Lower lobe of right lung (tissue), 2 donors: ENCODE measurements at regions not wholly inside any gene's neighbourhood (a gene's known extent, or its start where the extent isn't known, plus 50 kb on each side); places are given as distances from the start of the nearest gene placed in this dataset.

ENCODE experiments used
- ATAC-seq, 2 donors: fragments of 200-7000 bp; cut with Tn5 transposase; one replicate each; pipeline ENCODE4 v1.9.1; 2020 to 2022; ENCODE audit warnings: mild to moderate bottlenecking in 2 of 2, moderate library complexity in 2 of 2
- DNase-seq: peaks from one replicate; pipeline ENCODE4 v3.0.0-alpha.2; 2020
- H3K27ac ChIP-seq: fragments of 200-600 bp; one replicate; pipeline ENCODE4 v1.8.0; 2022
- H3K27me3 ChIP-seq: fragments of 200-600 bp; one replicate; pipeline ENCODE4 v1.8.0; 2022; ENCODE audit warnings: low read depth
- H3K36me3 ChIP-seq: fragments of 200-600 bp; one replicate; pipeline ENCODE4 v1.8.0; 2022; ENCODE audit warnings: mild to moderate bottlenecking
- H3K4me1 ChIP-seq: fragments of 200-600 bp; one replicate; pipeline ENCODE4 v1.8.0; 2022
- H3K4me3 ChIP-seq: fragments of 200-600 bp; one replicate; pipeline ENCODE4 v1.8.0; 2022; ENCODE audit warnings: mild to moderate bottlenecking
- H3K9me3 ChIP-seq: fragments of 200-600 bp; one replicate; pipeline ENCODE4 v1.8.0; 2022
- intact Hi-C: fragments of 100-400 bp; cut with DNase I; formaldehyde crosslinking; loops from one replicate; pipeline ENCODE4 v1.11.0; 2022
- TF ChIP-seq, protein P1 (sequence below): fragments of 200-600 bp; IDR thresholded peaks from one replicate; pipeline ENCODE4 v1.8.0; 2022; ENCODE audit warnings: antibody characterized with exemption, mild to moderate bottlenecking
- donor health status: DM: no; HTN: yes; CAD: no; lungs with severe emphysema.

- DNase-seq: no peak
- no peak for ATAC-seq
- intact Hi-C loops: no loop called here
- Histone ChIP-seq H3K4me1 (no peaks in the 10 kb centered on the region), H3K27ac (no peak overlapping the region), H3K9me3 (no peaks in the 10 kb centered on the region), H3K36me3 (no peaks in the 10 kb centered on the region), H3K27me3 (no peaks in the 10 kb centered on the region), H3K4me3 (no peak overlapping the region)
- TF ChIP-seq, protein P1, sequence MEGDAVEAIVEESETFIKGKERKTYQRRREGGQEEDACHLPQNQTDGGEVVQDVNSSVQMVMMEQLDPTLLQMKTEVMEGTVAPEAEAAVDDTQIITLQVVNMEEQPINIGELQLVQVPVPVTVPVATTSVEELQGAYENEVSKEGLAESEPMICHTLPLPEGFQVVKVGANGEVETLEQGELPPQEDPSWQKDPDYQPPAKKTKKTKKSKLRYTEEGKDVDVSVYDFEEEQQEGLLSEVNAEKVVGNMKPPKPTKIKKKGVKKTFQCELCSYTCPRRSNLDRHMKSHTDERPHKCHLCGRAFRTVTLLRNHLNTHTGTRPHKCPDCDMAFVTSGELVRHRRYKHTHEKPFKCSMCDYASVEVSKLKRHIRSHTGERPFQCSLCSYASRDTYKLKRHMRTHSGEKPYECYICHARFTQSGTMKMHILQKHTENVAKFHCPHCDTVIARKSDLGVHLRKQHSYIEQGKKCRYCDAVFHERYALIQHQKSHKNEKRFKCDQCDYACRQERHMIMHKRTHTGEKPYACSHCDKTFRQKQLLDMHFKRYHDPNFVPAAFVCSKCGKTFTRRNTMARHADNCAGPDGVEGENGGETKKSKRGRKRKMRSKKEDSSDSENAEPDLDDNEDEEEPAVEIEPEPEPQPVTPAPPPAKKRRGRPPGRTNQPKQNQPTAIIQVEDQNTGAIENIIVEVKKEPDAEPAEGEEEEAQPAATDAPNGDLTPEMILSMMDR: no peak
These were observed 221.2 kb upstream of the STK26 start for GRCh38 chrX:131801911-131802310.

GRCh38 chrX:131802836-131803626 lies 220.1 kb upstream of the STK26 start:
- Histone ChIP-seq H3K9me3 (no peaks in the 10 kb centered on the region), H3K4me3 (no peak overlapping the region)
- peak in 1 of 2 donors; percentile 98 for ATAC-seq

GRCh38 chrX:131812847-131813825 lies 210.0 kb upstream of the STK26 start:
- peak overlapping the region; percentile 81 for H3K27ac ChIP-seq
- no peaks in the 10 kb centered on the region for H3K27me3 ChIP-seq
- intact Hi-C loops: no loop called here
- peak overlapping the region; percentile 39 for H3K4me3 ChIP-seq
- no peaks in the 10 kb centered on the region for H3K9me3 ChIP-seq
- TF ChIP-seq, protein P1: peak; percentile 16
- DNase-seq (no peak), ATAC-seq (peak; percentile 88 to 94)
- H3K36me3 ChIP-seq: no peaks in the 10 kb centered on the region
- no peaks in the 10 kb centered on the region for H3K4me1 ChIP-seq

More at GRCh38 chrX:131802836-131803626, 220.1 kb upstream of the STK26 start:
- Histone ChIP-seq H3K36me3 (no peaks in the 10 kb centered on the region), H3K4me1 (no peaks in the 10 kb centered on the region), H3K27ac (no peak overlapping the region), H3K27me3 (no peaks in the 10 kb centered on the region)
- intact Hi-C loops: no loop called here
- DNase-seq: no peak
- TF ChIP-seq, protein P1: peak; percentile 25

DNA sequence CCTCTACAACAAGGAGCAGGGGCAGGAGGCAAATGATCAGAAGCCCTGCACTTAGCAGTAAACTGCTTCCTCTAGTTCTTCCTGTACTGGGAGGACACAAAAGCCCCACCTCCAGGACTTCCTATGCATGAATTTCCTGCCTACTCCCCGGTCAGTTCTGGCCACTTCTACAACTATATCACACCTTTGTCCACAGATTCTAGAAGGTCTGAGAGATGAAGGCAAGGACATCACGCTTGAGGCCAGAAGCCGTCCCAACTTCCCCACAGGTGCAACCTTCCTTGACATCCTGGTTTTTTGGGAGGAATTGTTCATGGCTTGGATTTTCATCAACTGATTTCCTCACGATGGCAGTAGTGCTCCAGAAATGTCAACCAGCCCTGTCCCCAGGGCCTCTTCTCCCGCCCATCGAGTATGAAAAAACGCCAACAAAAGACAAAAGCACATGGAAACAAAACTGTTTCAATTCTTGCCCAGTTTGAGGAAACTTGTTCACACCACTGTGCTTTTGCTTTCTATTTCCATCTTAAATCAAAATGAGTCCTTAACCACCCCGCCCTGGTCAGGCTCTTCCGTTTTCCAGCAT lies 206.5 kb upstream of the STK26 start:
- intact Hi-C loops: no loop called here
- DNase-seq: no peak
- H3K27ac ChIP-seq: peak overlapping the region; percentile 53

More for the DNA sequence above, 206.5 kb upstream of the STK26 start:
- peak overlapping the region; percentile 36 for H3K4me3 ChIP-seq
- H3K36me3 ChIP-seq: no peaks in the 10 kb centered on the region
- ATAC-seq: peak; percentile 87 to 88
- H3K9me3 ChIP-seq: no peaks in the 10 kb centered on the region
- H3K4me1 ChIP-seq: no peaks in the 10 kb centered on the region
- TF ChIP-seq, protein P1: peak; percentile 28
- H3K27me3 ChIP-seq: no peaks in the 10 kb centered on the region
